ENCODE measurements at regions not wholly inside any gene's neighbourhood (a gene's known extent, or its start where the extent isn't known, plus 50 kb on each side); places are given as distances from the start of the nearest gene placed in this dataset.
A peak's percentile ranks its signal among the peaks of the same experiment; 100 is the strongest.
"Not testable (repeated sequence)": the region's sequence is repeated elsewhere in the genome, so short reads cannot be mapped to it uniquely, and the experiment has no call there.

- peak; percentile 3 for DNase-seq
These were observed 88.4 kb upstream of the ZNF492 start for GRCh38 chr19:22545751-22546150.

- DNase-seq = no peak
These were observed 100.4 kb upstream of the ZNF492 start for GRCh38 chr19:22533761-22534160.

GRCh38 chr19:22532388-22533300 lies 101.5 kb upstream of the ZNF492 start:
- no peak for DNase-seq

- no peak for DNase-seq
These were observed 104.1 kb upstream of the ZNF492 start for GRCh38 chr19:22530042-22530441.

- no peak for DNase-seq
These were observed 105.2 kb upstream of the ZNF492 start for GRCh38 chr19:22528956-22529355.

GRCh38 chr19:22527554-22527953 lies 105.4 kb upstream of the ZNF98 start:
- DNase-seq = no peak

- DNase-seq = no peak
These were observed 104.6 kb upstream of the ZNF98 start for GRCh38 chr19:22526661-22527272.

- no peak for DNase-seq
These were observed 101.8 kb upstream of the ZNF98 start for GRCh38 chr19:22523940-22524339.

GRCh38 chr19:22519562-22519961 lies 97.4 kb upstream of the ZNF98 start:
- DNase-seq = not testable (repeated sequence)

- no peak for DNase-seq
These were observed 97.0 kb upstream of the ZNF98 start for GRCh38 chr19:22519152-22519551.

- no peak for DNase-seq
These were observed 95.6 kb upstream of the ZNF98 start for GRCh38 chr19:22517496-22518411.

GRCh38 chr19:22515435-22515834 lies 93.3 kb upstream of the ZNF98 start:
- no peak for DNase-seq

- no peak for DNase-seq
These were observed 81.4 kb upstream of the ZNF98 start for GRCh38 chr19:22503524-22503923.

- DNase-seq = no peak
These were observed 80.6 kb upstream of the ZNF98 start for GRCh38 chr19:22502766-22503165.

GRCh38 chr19:22498831-22499430 lies 76.8 kb upstream of the ZNF98 start:
- DNase-seq = not testable (repeated sequence)

- no peak for DNase-seq
These were observed 69.6 kb upstream of the ZNF98 start for GRCh38 chr19:22491746-22492145.

- not testable (repeated sequence) for DNase-seq
These were observed 61.4 kb upstream of the ZNF98 start for GRCh38 chr19:22483514-22483913.

- DNase-seq = no peak
These were observed 50.1 kb upstream of the ZNF98 start for GRCh38 chr19:22472180-22472637.
